MM.1S (cell line): ENCODE measurements at regions not wholly inside any gene's neighbourhood (a gene's known extent, or its start where the extent isn't known, plus 50 kb on each side); places are given as distances from the start of the nearest gene placed in this dataset.

Experiments used
- EZH2phosphoT487 ChIP-seq: fragments of 300-600 bp; sonication (generic); IDR thresholded peaks from 2 replicates; pipeline ENCODE4 v1.6.1; 2018; ENCODE audit warnings: antibody characterized with exemption, low read length
- TF ChIP-seq, protein P1 (sequence below): fragments of 300-600 bp; sonication (generic); IDR thresholded peaks from 2 replicates; pipeline ENCODE4 v1.5.1; 2016; ENCODE audit warnings: antibody characterized with exemption, low read length, mixed read lengths

DNA sequence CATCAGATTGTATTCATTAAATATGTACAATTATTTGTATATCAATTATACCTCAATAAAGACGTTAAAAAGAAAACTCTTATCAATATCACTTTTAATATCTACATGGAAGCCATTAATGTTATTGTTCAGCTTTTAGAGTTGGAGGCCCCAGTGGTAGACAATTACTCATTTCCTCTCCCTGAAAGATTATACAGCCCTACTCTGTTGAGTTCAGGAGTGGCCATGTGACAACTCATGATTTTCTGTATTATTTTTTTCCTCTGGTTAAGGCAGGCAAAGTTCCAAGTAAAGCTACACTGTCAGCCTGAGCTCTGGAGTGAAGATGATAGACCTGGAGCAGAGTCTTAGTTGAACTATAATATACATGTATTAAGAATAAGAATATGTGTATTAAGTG is 247.9 kb upstream of the B3GALT2 start:
- TF ChIP-seq, protein P1, sequence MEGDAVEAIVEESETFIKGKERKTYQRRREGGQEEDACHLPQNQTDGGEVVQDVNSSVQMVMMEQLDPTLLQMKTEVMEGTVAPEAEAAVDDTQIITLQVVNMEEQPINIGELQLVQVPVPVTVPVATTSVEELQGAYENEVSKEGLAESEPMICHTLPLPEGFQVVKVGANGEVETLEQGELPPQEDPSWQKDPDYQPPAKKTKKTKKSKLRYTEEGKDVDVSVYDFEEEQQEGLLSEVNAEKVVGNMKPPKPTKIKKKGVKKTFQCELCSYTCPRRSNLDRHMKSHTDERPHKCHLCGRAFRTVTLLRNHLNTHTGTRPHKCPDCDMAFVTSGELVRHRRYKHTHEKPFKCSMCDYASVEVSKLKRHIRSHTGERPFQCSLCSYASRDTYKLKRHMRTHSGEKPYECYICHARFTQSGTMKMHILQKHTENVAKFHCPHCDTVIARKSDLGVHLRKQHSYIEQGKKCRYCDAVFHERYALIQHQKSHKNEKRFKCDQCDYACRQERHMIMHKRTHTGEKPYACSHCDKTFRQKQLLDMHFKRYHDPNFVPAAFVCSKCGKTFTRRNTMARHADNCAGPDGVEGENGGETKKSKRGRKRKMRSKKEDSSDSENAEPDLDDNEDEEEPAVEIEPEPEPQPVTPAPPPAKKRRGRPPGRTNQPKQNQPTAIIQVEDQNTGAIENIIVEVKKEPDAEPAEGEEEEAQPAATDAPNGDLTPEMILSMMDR = no peak
- TF ChIP-seq EZH2phosphoT487 = no peak
